Bronchial epithelial cell (primary cell): ENCODE measurements at regions not wholly inside any gene's neighbourhood (a gene's known extent, or its start where the extent isn't known, plus 50 kb on each side); places are given as distances from the start of the nearest gene placed in this dataset.

ENCODE experiments used
- DNase-seq: peaks from one replicate; pipeline ENCODE4 v3.0.0-alpha.2; 2010; ENCODE audit warnings: low read depth
- FAIRE-seq: peaks from 2 replicates; lab custom pipeline; 2011; peaks lifted over from hg19 to GRCh38; lab: Jason Lieb, UNC
- H3K27me3 ChIP-seq: 2 replicates; pipeline ENCODE4 v1.5.1; 2011; ENCODE audit warnings: low read length; ENCODE audit not compliant: control insufficient read depth, insufficient read depth
- H3K36me3 ChIP-seq: 2 replicates; pipeline ENCODE4 v1.5.1; 2011; ENCODE audit warnings: low read length; ENCODE audit not compliant: control insufficient read depth, insufficient read depth
- H3K4me3 ChIP-seq: 2 replicates; pipeline ENCODE4 v1.5.1; 2011; ENCODE audit warnings: mild to moderate bottlenecking, low read depth, low read length, control low read depth
- CTCF ChIP-seq: IDR thresholded peaks from 2 replicates; pipeline ENCODE4 v1.5.1; 2011; ENCODE audit warnings: mild to moderate bottlenecking, moderate library complexity, low read length, control low read depth, inconsistent platforms; ENCODE audit not compliant: insufficient read depth, severe bottlenecking

- TF ChIP-seq CTCF: no peak
- FAIRE-seq (no peak), DNase-seq (no peak)
- no peaks in the 10 kb centered on the region for H3K27me3 ChIP-seq
- H3K4me3 ChIP-seq: no peak overlapping the region
- no peaks in the 10 kb centered on the region for H3K36me3 ChIP-seq
Observed at GRCh38 chr9:80509358-80509757, 937.6 kb downstream of the TLE4 start.

DNA sequence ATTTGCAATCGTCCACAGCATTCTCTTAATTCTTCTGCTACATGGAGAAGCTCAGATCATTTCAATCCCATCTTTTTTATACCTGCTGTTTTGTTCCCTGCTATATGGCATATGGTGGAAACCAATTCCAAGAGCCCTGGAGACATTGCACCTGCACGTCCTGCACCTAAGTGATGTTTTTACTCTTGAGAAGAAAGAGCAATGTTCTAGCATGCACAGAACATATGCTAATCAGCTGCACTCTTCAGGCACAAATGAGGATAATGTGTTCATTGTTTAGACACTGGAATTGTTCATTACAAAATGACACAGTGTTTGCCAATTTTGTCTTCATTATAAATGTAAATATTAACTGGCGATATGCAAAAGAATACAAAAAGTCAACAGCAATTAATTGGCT is 935.8 kb downstream of the TLE4 start:
- TF ChIP-seq CTCF: no peak
- no peaks in the 10 kb centered on the region for H3K36me3 ChIP-seq
- FAIRE-seq: no peak

DNA sequence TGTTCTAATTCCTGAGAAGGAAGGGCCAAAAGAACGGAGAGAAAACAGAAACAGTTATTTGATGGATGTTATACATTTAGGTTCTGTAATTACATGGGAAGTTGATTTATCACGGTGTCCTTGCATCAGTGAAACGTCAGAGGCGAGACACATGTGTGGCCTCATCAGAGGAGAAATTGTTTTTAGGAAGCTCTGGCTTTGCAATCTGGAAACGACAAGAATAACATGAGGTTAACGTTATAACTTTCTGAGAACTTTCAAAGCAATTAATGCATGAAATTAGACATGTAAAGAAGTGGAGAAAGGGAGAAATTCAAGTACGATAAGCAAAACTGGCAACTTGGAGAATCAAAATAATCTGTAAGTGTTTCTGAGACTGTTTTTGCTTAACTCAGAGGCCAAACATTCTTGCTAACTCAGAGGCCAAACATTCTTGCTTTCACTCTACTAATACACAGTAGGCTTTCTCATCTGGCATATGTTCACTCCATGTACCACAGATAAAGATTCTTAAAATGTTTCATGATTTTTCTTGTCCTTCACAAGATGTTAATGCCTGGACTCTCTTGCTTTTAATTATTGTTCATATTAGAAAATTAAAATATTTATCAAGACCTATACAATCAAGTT is 933.0 kb downstream of the TLE4 start:
- Histone ChIP-seq H3K27me3 (no peaks in the 10 kb centered on the region), H3K4me3 (no peak overlapping the region), H3K36me3 (no peaks in the 10 kb centered on the region)
- DNase-seq: no peak
- FAIRE-seq: no peak
- TF ChIP-seq CTCF: no peak

More for the DNA sequence above, 935.8 kb downstream of the TLE4 start:
- no peak for DNase-seq
- Histone ChIP-seq H3K27me3 (no peaks in the 10 kb centered on the region), H3K4me3 (no peak overlapping the region)

GRCh38 chr9:80503671-80504281 is 932.0 kb downstream of the TLE4 start:
- no peak for DNase-seq
- no peak for FAIRE-seq
- TF ChIP-seq CTCF: no peak
- H3K36me3 ChIP-seq: no peaks in the 10 kb centered on the region
- H3K27me3 ChIP-seq: no peaks in the 10 kb centered on the region
- H3K4me3 ChIP-seq: no peak overlapping the region

- Histone ChIP-seq H3K27me3 (no peaks in the 10 kb centered on the region), H3K4me3 (no peak overlapping the region), H3K36me3 (no peaks in the 10 kb centered on the region)
- FAIRE-seq: no peak
- no peak for TF ChIP-seq CTCF
- no peak for DNase-seq
Observed at GRCh38 chr9:80502306-80502705, 930.5 kb downstream of the TLE4 start.
